Islet precursor cell (in vitro differentiated cells): ENCODE measurements at regions not wholly inside any gene's neighbourhood (a gene's known extent, or its start where the extent isn't known, plus 50 kb on each side); places are given as distances from the start of the nearest gene placed in this dataset.
A peak's percentile ranks its signal among the peaks of the same experiment; 100 is the strongest.

ENCODE experiments used
- DNase-seq: peaks from one replicate; pipeline ENCODE4 v3.0.0-alpha.2; 2018

DNA sequence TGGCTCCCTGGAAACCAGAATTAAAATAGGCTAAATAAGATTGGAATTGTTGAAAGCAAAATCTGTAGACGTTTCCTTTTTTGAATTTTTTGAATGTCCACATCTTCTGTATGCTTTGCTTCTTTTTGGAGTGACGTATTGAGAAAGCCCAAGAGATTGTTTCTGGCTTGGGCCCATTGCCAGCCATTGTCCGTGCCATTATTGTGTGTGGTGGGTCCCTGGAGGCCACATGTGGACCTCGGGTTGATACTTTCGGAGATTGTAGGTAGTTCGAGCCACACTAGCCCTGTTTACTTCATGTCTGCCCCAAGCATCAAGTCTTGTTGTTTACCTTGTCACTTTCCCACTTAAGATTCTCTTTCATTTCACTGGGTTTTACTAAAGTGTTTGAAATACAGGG lies 106.0 kb downstream of the PALM2AKAP2 start:
- no peak for DNase-seq

DNA sequence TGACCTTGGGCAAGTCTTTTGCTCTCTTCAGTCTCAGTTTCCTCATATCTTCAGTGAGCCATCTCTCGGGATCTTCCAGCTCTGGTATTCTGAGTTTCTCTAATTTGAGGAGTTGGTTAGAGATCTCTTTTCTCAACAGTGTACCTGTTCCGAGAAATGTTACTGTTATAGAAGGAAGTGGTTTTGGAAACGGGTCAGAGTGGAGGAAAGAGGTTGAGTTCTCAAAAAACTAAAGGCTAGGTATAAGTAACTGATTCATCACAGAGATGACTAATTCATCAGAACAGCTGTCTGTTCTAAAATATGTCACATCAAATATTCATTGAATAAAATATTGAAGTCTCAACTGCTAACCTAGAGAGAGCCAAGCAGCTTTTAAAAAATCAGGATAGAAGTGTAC lies 106.6 kb downstream of the PALM2AKAP2 start:
- no peak for DNase-seq

DNA sequence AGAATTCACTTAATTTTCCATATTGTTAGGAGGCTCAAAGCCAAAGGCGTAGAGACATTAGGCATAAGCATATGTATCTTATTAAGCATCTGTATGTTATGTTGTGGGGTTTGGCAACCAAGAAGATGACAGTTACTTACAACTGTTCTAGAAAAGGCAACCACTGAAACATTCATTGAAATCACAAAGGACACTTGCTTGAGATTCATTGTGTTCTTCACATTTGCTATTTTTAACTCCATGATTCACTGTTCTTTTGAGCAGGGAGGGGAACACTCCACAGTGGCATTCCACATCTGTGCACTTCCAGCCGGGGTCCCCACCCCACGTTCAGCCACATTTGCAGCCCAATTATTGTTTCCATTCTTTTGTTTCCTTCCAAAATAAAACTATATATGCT lies 107.1 kb downstream of the PALM2AKAP2 start:
- no peak for DNase-seq

DNA sequence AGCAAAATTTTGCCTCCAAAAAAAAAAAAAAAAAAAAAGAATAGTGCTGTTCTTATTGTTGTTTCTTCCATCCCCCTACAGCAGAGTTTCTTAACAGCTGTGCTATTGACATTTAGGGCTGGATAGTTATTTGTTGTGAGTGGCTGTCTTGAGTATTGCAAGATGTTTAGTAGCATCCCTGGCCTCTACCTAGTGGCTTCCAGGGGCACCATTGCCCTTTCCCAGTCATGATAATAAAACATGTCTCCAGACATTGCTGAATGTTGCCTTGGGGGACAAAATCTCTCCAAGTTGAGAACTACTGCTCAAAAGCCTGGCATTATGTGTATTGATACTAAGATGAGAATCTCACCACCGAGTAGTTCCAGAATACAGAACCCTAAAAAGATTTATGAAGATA lies 108.7 kb downstream of the PALM2AKAP2 start:
- no peak for DNase-seq

DNA sequence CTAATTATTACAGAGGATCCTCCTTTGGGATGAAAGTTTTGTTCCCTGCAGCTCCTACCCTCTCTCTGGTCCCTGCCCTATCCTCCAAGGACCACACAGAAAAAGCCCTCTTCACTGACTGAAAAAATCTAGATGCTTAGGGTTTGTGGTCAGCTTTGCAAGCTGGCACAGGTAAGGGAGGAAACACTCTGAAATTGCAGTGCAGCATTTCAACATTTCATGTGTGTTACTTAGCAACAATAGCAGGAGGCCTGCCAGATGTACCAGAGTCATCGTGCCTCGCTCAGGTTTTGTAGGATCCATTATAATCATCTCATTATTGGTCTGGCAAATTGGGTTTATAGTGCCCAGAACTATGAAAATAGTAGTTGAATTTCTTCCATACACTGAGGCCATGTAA lies 109.5 kb downstream of the PALM2AKAP2 start:
- no peak for DNase-seq

DNA sequence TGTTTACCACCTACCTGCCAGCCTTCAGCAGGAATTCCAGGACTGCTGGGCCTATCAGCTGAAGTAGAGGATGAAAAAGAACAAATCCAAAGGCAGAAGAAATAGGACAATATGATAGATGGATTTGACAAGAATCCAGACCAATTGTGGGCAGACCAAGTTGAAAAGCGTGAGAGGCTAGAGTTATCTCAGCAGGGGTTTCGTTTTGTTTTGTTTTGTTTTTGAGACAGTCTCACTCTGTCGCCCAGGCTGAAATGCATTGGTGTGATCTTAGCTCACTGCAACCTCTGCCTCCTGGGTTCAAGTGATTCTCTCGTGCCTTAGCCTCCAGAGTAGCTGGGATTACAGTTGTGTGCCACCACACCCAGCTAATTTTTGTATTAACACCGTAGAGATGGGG lies 113.2 kb downstream of the PALM2AKAP2 start:
- no peak for DNase-seq

DNA sequence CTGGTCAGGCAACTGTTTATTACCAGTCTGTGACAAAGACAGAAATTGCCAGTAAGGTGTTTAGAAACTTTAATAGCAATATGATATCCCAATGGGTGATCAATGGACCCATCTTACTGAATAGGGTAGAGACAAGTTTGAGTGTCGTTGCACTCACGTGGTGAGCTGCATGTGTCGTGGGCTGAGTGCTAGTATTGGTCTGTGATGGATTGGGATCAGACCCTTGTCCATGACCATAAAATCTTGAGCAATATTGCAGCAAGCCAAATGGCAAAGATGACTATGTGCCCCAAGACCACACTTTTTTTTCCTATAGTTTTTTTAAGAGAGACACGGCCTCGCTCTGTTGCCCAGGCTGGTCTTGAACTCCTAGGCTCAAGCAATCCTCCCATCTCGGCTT lies 114.5 kb downstream of the PALM2AKAP2 start:
- DNase-seq = no peak

DNA sequence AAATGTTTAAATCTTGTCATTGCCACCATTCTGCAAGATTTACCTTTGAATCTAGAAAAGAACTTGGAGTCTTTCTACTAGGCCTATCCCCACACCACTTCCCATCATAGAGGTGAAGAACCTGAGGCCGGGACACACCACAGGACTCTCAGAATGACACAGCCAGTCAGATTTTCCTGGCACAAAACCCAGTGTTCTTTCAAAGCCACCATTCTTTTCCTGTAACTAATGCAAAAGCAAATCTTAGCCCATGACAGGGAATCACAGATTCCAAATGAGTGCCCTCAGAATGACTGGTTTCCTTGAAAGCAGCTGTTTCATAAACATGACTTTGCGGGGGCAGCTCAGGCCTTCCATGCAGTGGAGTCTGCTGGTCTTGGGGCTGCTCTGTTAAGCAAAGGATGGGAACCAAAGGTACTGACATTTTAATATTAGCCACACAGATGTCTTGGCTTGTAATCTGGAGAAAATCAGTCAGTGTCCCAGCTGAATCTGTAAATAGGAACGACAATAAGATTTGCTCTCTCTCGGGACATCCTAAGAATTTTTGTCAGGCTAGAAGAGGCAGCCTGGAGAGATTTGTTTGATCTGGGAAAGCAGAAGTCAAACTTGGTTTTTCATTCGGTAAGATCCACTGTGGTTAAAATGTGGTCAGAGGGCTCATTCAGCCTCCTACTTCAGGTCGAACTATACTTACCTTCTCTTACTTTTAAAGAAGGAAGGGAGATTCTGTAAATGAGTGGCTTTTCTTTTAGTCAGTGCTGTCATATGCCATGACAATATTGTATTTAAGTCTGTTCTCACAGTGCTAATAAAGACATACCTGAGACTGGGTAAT lies 115.1 kb downstream of the PALM2AKAP2 start:
- no peak for DNase-seq

DNA sequence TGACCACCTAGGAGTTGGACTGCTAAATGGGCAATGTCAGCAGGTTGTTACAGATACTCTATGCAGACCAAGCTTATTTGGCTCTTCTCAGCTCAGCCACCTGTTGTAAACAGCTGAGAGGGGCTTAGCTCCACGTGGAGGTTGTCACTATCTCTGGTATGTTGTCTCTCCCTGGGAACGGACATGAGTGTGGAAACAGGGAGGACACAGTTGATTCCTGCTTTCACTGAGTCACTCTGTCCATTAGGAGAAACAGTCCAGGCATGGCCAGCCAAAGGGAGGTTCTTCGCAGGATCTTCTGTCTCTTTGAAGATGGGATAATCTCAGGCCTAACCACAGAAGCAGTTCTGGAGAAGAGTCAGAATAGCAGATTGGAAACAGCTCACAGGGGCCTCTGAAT lies 121.2 kb downstream of the PALM2AKAP2 start:
- DNase-seq = peak; percentile 66

DNA sequence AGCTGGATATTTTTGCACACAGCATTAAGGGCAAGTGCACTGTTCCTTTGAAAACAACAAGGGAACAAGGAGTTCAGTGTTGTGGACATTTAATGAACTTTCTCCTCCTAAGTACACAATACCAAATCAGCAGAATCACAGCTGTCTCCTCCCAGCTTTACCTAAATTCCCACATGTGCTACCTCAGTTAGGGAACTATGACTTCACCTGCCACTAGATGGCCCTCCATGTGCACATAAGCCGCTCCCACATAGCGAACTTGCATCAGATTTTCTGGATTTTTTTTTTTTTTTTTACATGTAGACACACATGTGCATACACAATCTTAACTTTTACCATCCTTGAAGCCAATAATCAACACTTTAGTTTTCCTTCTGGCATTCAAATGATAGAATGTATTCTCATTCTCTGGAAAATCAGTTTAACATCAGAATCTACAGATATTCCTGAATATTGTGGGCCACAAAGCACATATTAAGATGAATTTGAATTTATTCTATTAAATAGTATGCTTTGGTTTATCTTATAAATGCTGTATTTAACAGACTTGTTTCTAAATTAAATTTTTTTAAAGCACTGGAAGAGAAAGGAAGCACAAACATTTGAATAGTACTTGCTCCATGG lies 123.6 kb downstream of the PALM2AKAP2 start:
- peak; percentile 77 for DNase-seq

DNA sequence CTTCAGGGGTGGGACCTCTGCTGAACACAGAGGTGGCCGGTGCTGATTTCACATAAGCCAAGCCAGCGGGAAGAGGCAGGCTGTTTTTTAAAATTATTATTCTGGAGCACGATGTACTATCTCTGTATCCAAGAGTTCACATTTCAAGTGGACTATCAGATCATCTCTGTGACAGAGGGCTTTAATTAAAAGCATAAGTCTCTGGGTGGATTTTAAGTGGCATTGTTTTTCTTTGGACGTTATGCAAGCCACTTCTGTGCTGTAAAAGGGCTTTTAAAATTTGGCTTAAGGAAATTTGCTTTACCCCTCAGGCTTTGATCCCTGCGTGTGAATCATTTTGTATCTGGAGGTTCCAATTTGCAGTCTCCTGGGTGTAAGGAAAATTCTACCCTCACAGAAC lies 124.7 kb downstream of the PALM2AKAP2 start:
- no peak for DNase-seq

DNA sequence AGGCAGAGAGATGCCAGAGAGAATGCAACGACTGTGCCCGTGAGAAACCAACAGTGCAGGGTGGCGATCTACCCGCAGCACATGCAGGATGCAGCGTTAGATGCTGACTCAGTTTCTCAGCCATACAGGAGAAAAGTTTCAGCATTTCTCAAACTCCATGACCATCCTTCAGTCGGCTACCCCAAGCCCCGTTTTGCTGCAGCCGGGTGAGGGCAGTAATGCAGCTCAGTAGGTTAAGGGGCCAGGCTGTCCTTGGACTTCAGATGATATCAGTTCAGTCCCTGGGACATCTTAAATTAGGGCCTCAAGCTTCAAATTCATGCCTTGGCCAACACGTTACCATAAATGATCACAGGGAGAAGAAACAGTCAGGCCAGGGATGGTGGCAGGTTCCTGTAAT lies 125.5 kb downstream of the PALM2AKAP2 start:
- DNase-seq = no peak

DNA sequence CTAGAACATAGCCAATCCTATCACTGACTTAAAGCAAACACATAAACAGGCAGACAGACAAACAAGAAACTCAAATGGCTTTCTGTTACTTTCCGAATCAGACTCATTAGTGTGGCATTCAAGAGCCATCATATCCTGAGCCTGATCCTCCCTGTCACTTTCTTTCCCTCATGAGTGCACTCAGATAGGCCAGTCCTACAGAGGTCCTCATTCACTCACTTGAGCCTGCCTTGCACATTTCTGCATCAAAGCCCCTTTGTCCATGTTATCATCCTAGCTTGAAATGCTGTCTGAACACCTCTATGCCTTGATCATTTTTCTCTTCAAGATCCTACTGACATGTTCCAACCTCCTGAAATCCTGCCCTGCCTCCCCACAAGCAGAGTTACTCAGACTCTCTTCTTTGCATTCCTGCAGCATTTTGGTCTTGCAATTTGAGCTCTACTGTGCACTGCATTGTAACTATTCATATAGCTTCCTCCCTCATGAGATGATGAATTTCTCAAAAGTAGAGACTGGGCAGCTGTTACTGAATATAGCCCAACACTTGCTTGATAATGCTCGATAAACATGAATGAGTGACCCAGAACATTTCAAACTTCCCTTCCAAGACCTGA lies 126.9 kb downstream of the PALM2AKAP2 start:
- DNase-seq = no peak

DNA sequence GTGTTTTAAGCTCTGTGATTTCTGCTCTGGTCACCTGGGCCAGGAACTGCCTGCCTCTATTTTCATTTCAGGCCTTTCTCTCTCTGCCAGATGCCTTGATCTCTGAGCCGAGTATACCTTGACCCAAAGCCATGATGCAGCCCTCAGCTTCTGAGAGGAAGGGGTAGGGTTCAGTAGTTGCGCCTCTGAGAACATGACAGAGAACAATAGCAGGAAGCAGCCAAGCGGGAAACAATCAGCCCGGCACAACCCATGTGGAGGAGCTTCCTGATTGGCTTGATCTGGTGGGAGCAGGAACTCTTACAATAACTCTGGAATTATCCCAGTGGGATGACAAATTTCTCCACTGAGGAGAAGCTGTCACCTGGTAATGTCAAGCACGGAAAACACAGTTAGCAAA lies 127.4 kb downstream of the PALM2AKAP2 start:
- DNase-seq = no peak

DNA sequence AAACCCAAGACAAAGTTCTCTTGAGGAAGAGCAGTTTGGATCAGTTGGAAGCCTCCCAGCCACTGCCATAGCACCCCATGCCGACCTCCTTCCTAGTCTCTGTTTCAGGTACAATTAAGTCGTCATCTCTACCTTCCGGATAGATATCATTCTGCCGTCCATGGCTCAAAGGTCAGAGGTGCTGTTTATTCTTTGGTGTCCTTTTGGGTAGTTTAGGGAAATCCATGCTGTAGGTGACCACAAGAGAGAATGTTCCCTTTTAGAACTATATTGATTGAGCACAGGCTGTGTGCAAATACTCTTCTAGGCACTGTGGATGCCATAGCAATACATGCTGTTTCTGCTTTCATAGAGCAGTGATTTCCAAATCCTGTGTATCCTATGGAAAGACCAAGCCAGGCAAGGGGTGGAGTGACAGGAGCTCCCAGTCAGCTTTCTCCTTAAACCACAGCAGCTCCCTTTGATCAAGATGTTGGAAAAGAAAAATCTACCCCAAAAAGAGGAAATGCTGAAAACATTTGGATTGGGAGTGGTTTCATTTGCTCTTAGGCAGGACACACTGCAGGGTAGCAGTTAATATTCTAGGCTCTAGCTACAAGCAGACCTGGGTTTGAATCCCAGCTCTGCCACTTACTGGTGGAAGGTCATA lies 127.9 kb downstream of the PALM2AKAP2 start:
- no peak for DNase-seq

DNA sequence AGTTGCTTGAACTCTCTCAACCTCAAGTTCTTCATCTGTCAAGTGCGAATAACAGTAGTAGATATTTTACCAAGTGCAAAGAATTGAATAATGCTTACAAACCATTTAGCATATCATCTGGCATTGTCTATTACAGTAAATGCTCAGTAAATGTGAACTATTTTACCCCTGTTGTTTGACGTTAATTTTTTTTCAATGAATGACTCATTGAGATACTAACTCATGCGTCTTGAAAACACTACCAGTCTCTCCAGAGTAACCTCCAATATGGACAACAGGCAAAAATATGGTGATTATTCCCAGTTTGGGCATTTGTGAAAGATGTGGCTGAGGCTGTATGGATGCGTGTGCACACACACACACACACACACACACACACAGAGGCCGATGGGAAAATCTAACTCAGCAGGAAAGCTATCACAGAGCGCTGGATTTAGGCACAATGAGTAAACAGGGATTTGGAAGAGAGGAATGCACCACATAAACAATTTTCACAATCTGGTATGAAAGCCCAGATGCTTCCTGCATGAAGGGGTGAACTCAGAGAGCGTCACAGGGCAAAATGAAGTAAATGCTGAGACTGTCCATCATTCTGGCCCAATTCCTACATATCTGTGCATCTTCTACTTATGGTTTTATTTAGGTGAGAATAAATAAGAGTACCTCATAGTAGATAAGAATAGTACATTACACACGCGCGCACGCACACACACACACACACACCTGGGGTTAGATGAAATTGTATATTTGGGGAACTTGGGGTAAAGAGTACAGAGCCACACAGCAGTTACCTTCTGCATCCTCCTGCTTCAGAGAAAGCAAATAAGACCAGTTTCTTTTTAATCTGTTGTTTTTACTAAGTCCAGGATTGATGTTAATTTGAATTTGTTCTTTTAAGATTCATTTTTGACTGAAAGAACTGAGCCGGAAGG lies 128.7 kb downstream of the PALM2AKAP2 start:
- DNase-seq = no peak

DNA sequence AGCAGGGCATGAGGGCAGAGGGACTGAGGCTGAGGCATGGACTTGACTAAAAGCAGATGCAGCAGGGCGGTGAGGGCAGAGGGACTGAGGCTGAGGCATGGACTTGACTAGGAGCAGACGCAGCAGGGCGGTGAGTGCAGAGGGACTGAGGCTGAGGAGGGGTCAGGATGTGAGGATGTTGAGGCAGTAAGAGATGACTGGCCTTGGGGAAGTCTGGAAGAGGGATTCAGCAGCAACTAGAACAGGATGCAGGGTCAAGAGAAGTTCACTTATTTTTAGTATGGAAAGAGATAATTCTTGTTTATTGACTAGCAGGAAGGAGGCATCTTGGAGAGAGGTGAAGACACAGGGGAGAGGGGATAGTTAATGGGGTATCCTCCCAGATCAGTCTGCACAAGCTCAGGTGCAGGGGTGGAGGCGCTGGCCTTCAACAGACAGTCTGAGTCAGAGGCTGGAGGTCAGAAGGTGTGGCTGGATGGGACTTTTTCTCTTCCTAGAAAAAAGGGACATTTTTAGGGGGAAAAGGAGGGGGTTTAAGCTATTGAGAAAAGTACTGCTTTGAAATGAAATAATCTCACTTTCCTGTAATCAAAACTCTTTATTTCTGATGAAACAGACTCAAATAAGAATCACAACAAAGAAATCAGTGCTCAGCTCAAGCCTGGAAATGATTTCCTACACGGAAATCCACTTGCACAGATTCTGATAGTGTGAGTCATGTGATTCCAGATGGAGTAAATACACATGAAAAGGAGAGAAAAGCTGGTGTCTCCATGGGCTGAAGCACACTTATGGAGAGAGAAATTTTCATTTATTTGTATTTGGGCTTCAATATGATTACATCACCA lies 130.9 kb downstream of the PALM2AKAP2 start:
- DNase-seq = no peak

DNA sequence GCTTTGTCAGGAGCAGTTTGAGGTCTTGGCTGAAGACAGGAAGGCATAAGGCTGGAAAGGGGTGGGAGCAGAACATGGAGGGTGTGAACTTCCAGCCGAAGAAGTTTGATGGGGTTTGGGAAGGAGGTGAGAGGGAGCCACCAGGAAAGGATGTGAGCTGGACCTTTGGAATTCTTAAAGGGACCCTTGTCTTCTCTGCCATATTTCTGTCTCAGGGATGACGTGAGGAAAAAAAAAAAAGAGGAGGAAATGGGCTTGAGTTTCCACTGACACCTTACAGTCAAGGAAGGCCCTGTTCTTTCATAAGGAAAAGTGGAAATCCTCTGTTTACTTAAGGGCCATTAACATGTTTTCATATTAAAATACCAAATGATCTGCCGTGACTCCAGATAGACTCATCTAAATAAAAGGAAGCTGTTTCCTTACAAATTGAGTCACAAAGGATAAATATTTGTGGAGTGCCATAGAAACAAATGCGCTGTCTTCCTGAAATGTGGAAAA lies 132.1 kb downstream of the PALM2AKAP2 start:
- DNase-seq = no peak

DNA sequence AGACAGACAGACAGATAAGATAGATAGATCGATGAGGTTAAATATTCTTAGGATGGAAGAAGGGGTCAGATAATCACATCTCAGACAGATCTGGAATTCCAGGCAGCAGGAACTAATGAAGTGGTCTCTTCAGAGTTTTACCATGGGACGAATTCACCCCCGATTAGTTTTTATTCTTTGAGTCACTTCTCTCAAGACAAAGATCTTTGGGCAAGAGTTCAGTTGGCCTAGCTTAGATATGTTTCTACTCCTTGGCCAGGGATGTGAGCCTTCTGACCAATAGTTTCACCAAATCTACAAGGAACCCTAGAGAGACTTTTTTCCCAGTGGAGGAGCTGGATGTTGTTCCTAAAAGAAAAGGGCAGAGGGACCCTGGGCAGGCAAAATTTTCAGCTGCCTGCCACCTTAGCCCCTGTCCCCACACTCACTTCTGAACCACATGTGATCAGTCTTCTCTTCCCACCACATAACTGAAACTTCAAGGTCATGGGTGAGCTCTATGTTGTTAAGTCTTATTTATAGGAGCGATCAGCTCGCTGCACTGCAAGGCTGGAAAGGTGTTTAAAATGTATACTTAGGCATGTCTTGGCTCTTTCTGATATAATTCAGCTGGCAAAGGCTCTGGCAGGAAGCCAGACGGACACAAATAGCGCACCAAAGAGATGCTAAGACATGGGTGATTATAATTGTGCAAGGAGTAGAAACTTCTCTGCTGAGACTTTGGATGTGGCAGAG lies 132.9 kb downstream of the PALM2AKAP2 start:
- DNase-seq = no peak

DNA sequence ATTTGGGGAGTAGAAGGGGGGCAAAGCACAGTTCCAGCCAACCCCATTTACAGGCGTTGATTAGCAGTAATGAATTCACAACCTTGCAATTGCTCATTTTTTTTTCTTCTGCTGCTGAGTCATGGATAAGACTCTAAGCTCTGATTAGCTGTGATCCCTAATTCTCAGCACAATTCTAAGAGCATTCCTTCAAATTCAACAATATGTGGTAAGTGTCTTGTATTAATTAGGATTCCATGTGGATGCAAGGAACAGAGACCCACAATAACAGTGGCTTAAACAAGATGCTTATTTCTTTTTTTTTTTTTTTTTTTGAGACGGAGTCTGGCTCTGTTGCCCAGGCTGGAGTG lies 133.4 kb downstream of the PALM2AKAP2 start:
- DNase-seq = no peak
